DMS53 (cell line): ENCODE measurements at regions not wholly inside any gene's neighbourhood (a gene's known extent, or its start where the extent isn't known, plus 50 kb on each side); places are given as distances from the start of the nearest gene placed in this dataset.
"Not testable (repeated sequence)": the region's sequence is repeated elsewhere in the genome, so short reads cannot be mapped to it uniquely, and the experiment has no call there.

Source experiments
- DNase-seq: peaks from one replicate; lab custom pipeline; 2025; lab: John Stamatoyannopoulos, UW

DNA sequence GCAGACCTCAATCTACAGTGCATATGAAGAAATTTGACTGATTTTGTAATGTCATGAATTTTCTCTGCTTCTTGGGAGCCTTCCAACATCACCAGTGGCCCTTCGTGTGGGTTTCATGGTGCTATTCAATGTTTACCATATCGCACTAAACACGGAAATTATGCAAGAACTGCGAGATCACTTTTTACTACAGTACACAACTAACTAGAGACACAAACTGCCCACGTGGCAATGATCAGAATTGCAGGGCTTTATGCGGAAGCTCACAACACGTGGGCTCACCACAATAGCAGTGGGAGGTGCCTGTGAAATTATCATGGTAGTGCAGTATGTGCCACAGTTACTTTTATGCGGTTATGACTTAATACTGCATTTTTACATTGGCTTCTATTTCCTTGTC, 449.7 kb upstream of the KLF6 start:
- peak; percentile 32 for DNase-seq

DNA sequence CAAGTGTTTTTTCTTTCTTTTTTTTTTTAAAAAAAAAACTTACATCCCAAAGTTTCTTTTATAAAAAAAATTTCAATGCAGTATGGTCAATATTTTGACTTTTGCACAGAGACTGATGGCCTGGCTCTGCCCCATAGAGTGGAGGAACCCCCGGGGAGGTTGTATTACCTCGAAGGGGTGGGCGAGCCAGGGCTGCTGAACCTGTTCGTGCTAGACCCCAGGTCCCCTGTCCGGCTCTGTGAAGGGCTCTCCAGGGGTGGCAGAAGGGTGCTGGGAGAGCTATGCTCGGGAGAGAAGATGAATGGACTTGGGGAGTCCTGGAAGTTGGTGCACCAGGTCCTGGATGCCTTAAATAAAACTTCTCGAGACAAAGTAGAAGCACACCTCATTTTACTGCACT, 446.4 kb upstream of the KLF6 start:
- DNase-seq: no peak

DNA sequence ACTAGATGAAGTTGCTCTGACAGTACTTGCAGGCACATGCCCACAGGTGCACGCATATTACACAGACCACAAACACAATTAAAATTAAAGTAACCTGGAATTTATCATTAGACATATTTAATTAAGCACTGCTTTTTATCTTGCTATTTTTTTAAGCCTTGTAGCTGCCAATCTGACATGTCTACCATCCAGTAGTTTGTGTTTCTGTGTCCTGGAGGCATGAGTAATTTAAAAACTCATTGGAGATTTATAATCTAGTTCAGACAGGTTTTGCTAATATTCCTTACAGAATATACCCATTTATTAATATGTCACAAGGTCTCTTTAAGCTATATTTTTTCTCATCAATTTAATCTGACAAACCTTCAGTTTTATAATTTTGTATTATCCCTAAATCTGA, 445.0 kb upstream of the KLF6 start:
- DNase-seq: no peak

DNA sequence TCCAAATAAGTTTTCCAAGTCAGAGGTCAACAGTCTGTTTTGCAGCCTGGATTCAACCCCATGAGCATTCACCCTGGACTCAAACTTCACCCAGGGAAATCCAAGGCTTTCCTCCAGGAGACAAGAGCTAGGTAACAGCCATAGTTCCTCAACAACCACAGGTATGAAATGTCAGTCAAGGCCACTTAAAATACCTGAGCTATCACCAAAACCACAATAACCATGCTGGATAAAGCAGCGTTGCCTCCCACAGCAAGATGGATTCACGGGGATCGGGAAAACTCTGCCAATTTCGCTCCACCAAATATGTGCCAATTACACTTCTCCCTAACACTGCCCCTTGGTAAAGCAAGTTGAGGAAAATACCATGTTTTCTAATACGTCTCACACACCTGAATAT, 444.1 kb upstream of the KLF6 start:
- DNase-seq: no peak

DNA sequence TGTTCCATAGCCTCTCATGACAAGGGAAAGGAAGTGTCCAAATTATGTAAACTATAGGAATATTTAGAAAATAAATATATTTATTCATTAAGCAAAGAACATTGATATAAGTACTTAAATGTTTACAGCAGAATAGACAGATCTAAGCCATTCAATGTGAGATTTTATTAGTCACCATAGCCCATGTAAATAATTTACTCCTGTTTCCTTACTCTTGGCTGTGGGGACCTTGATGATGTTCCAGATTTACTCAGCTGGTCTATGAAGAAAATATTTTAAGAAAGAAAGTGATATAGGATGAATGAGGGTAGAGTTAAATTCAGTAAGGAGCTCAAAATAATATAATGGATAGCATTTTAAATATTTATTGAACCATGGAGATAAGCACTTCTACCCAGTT, 442.6 kb upstream of the KLF6 start:
- no peak for DNase-seq

DNA sequence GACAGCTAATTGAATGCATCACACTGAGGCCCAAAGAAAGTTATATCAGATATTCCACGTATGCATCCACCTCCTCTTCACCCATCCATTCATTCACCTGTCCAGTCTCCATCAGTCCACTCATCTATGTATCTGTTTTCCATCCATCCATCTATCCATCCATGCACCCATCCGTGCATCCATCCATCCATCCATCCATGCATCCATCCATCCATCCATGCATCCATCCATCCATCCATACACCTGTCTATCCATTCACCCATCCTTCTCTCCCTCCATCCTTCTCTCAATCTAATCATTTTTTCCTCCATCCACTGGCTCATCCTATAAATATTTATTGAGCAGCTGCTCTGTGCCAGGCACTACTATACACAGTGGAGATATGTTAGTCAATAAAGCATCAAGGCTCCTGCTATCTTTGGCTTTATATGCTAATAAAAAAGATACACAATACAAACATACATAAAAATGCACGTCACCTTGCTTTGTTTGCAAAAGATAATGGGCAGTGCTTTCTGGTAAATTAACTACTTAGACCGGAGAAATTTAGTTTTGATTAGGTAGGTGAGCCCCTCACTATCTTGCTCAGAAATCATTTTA, 442.0 kb upstream of the KLF6 start:
- DNase-seq: no peak

DNA sequence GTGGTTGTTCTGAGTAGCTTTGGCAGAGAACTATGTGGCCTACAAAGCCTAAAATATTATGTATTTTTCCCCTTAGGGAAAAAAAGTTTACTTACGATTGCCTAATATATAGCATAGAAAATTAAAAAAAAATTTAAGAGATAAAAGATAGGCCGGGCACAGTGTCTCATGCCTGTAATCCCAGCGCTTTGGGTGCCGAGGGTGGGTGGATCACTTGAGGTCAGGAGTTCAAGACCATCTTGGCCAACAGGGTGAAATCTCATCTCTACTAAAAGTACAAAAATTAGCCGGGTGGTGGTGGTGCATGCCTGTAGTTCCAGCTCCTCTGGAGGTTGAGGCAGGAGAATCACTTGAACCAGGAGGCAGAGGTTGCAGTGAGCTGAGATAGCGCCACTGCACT, 439.2 kb upstream of the KLF6 start:
- no peak for DNase-seq

DNA sequence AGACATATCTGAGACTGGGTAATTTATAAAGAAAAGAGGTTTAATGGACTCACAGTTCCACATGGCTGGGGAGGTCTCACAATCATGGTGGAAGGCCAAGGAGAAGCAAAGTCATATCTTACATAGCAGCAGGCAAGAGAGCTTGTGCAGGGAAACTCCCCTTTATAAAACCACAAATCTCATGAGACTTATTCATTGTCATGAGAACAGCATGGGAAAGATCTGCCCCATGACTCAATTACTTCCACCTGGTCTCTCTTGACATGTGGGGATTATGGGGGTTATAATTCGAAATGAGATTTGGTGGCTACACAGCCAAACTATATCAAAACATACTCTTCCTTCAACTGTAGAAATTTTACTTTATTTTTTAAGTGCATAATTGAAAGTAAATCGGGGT, 436.3 kb upstream of the KLF6 start:
- DNase-seq: not testable (repeated sequence)

DNA sequence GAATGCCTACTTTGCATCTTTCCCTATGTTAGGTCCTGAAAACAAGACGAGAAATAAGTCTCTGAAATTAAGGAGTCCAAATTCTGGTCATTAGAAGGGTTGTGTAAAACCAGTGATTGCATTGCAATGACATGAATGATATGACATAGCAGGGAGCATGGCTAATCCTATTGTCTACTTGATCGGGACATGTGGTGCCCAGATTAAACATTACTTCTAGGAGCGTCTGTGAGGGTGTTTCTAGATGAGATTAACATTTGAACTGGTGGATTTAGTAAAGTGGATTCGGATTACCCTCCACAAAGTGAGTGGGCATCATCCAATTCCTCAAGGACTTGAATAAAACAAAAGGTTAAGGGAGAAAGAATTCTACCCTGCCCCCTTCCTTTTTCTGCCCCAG, 434.9 kb upstream of the KLF6 start:
- DNase-seq: no peak

DNA sequence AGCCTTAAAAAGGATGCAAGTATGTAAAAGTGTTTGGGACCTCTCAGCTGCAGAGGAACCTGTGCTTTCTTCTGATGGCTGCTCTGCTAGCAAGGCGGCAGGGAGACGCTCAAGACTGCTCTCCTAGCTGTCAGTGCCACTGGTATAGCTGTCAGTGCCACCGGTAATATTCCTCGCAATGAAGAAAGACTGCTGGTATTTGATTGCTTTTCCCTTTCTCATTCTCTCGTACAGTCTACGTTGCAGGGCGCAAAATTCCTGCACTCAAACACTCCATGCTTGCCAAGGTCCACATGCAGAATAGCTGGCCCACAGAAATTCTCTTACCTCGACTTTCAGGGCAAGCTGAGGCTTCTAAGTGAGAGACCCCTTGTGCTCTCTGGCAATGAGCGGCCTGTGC, 432.6 kb upstream of the KLF6 start:
- DNase-seq: no peak

DNA sequence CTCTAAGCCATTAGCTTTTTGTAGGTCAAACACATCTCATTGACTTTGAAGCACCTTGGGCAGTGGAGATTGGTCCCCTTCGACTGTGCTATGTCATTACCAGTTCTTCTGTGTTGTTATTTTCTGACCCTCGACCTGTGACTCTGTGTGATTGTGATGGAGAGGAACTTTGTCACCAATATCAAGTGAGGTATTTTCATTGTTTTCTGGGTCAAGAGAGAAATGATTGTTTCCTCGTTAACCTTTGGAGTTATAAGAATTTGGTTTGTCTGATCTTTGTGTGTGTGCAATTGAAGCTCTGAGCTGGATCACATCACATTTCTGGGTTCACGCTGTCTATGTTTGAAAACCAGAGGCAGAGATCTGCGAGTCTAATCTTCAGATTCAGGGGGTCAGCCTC, 432.2 kb upstream of the KLF6 start:
- DNase-seq: no peak

DNA sequence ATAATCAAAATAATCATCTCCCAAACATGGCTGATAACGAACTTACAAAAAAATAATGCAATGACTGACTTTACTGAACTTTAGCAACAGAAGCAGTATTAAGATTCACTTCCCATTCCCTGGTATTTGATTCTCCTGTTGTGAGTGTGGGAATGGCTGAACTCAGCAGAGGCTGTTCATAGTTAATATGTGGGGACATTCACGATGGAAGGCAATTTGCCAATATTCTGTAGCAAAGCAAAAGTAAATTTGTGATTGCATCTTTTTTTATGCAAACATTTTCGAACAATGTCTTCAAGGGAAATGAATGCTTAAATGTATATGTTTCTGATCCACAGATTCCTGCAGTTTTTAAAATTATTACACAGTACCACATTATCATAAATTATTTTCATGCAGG, 431.7 kb upstream of the KLF6 start:
- DNase-seq: no peak

DNA sequence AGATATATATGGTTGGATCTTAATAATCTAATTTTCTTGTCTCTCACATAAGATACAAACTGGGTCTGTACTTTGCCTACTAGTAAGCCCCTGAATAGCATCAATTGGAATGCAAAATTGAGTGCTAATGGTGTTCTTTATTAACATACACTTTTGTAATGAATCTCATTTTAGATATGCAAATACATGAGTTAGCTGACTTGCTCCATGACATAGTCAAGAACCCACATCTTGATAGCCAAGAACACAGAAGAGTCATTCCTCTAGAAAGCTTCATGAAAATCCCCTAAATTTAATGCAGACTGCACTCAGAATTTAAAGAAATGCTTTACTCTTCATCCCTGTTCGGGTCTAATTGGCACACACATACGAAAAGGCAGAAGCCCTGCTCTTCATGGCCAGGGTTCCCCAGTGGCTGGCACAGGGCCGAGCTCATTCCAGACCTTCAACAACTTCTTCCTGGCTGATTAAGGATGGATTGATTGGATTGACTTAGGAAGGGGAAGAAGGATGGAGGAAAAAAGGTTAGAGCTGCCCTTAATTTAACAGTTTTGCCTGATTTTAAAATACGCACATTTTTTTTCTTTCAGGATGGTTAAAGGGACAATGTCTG, 431.1 kb upstream of the KLF6 start:
- DNase-seq: no peak

DNA sequence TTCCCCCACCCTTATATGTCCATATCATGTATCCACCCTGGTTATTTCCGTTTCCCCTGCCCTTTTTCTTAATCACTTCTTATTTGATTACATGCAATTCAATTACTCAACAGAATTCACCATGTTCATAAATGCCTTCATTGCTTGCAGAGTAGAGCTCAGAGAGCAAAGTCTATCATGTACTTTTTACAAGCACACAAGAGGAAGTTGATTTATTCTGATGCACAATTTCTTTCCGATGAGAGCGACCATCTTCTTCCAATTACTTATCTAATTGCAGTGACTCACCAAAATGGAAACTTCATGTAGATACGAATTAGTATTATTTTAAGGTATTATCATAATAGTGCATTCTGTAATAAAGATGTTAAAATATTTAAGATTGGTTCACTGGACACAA, 430.5 kb upstream of the KLF6 start:
- DNase-seq: no peak

DNA sequence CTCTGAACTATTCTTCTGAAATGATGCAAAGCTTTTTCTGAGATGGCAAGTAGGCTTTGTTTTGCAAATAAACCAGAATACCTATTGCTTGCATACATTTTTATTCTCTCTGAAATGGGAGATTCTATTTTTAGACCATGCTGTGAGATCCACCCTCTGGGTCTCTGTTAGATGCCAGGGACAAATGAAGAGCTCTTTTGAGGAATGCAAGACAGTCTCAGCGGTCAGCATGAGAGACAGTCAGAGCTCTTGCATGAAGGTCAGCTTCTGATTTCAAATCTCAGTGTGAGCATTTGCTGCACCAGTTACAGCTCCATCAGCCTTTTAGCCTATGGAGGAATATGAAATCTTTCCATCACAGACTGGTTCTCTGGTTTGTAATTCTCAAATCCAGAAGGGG, 429.9 kb upstream of the KLF6 start:
- no peak for DNase-seq

DNA sequence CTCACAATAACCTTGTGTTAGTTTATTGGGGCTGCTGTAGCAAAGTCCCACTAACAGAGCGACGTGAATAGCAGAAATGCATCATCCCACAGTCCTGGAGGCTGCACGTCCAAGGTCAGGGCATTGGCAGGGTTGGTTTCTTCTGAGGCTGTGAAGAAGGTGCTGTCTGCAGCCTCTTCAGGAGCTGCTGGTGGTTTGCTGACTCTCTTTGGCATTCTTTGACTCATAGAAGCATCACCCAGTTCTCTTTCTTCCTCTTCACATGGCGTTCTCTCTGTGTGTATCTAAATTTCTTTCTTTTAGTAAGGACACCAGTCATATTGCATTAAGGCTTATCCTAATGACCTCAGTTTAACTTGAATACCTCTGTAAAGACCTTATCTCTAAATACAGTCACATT, 428.4 kb upstream of the KLF6 start:
- DNase-seq: no peak

DNA sequence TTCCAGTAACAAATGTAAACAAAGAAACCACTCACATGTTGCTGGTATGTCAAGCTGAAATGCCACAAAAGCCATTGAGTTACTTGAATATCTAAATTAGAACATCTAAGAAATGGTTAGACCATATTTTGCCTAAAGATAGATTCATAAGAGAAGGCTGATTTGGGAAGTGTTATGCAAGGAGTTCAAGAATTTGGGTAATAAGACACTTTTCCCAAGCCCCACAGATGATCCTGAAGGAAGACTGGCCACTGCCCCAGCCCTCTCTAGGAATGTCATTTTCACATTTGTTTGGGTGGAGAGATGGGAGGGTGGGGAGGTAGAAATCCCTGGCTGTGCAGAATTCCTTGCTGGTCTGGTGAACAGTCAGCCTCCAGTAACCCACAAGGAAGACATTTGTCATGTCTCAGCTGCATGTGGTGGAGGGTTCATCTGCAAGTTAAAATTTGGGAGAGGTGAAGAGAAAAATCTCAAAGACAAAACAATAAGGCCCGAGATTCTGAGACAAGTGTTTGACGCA, 427.2 kb upstream of the KLF6 start:
- DNase-seq: no peak

DNA sequence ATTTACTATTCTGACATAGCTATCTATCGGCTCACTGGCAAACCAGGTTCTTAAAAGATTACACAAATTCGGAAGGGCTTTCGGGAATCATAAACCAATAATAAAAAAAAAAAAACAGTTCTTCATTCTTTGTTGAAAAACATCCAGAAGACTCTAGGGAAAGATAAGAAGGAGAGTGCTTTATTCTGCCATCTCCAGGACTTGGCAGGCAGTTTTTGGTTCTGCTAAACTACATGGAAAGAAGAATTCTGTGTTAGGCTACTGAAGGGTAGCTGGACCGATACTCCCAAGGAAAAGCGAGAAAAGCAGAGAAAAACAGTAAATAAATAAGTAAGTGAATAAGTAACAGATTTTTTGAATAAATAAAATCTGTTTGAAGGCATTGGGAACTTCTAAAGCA, 423.5 kb upstream of the KLF6 start:
- DNase-seq: no peak

DNA sequence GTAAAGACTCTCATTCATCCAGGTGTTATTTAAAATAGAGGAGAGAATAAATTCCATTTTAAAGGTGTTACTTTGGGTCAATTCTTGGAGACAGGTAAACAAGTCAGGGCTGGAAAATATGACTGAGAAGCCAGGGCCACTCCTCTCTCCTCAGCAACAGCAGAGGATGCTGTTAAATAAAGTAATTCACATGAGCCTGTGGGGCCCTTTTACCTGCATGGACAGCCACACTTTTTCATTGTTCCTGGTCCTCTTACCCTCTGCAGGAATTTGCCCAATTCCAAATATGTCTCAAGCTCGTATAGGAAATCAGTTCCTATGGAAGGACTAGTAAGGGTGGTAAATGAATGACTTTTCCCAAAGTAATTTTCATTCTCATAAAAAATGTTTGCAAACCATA, 420.1 kb upstream of the KLF6 start:
- no peak for DNase-seq

DNA sequence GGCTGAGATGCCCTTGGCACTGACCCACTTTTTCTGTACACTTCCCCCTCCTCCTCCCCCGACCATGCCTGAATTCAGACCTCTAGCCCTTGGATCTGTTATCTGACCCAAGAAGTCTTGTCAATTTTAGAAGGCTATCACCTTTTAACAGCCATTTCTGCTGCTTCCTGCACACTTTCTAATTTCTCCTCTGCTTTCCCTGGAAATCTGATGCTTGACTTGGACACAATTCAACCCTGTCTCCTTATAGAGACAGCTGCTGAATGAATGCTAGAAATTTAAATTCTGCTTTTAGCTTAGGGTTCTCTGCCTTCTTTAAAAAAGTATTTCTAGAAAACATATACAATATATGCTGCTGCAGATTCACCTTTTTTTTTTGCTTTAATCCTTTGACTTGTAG, 417.9 kb upstream of the KLF6 start:
- DNase-seq: no peak

DNA sequence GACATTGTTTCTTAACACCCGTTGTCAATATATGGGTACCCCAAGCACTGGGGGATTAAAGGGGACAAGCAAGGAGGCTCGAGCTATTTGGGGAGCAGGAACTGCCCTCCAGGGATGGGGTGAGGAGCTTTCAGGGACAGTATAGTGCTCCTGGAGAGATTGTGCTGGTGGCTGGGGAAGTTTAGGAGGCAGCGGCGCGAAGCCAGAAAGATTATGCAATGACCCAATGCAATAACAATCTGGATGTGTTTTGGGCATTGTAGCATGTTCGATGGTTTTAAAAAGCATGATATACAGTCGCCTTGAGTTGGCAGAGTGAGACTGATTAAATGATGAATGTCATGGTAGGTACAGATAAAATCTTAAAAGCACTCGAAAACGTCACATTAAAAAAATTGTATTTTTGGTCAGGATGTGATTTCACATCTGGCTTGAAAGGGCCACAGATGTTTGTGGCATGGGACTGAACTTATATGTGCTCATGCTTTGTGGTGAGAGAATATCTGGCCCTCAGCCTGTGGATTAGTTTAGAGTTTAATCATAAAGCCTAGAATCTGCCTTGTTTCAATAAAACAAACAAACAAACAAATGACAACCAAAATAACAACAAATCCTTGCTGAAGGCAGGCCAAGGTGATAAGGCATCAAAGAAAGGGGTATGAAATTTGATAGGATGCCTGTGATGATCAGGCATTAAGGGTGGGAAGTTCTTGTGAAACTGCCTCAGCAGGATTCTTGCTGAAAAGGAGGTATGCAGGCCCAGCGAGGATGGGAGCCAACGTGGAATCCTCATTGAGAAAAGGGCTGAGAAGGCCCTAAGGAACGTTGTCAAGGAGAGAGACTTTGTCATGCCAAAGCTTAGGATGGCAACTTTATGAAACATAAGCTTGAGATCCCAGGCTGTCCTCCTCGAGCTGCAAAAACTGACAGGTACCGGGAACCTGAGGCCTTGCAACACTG, 417.1 kb upstream of the KLF6 start:
- DNase-seq: no peak

DNA sequence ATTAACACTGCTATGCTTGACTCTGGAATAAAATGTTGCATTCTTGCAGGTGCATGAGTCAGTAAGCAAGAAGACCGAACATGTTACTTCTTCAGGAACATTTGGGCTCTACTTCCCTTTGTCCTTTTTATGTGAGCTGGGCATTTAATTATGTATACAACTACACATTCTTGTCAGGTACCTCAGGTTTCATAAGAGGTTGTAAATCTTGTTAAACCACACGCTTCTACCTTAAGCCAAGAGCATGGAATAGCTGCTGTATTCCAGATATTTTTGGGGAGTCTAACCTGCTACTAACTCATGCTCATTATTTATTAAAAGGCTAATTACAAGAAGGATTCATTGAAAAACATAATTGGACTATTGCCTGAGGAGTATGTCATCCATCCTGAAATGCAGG, 414.2 kb upstream of the KLF6 start:
- DNase-seq: no peak

DNA sequence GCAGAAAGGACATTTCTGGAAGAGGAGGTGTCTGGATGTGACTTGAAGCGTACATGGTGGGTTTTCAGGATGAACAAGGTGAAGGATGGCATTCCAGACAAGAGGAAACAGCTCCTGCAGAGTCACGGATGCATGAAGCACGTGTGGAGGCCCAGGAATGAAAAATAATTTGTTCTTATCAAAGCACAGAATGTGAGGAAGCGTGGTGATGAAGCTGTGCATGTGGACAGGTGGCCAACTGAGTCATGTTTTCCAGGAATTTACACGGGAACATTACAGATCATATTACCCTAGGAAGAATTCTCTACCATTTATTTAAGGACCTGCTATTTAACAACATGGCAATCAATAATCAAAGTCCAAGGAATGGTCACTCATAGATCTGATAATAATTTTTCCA, 413.2 kb upstream of the KLF6 start:
- no peak for DNase-seq
